ENCODE measurements at regions not wholly inside any gene's neighbourhood (a gene's known extent, or its start where the extent isn't known, plus 50 kb on each side); places are given as distances from the start of the nearest gene placed in this dataset.

DNA sequence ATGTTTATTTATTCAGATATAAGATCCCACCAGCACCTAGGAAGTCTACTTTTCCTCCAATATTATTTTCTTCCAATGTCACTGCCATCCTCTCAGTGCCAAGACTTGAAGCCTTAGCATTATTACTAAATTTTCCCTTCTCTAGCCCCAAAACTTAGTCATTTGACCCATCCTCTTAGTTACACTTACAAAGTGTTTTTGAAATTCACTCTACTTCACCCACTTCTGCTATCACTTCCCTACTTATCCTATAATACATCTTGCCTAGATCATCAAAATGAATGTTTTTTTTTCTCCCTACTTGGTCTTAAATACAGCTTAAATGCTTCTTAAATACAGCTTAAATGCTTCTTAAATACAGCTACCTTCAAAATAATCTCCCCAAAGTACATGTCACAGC lies 376.6 kb downstream of the RSL24D1 start:
- DNase-seq (ENCODE audit: low spot score): no peak
- TF ChIP-seq, protein P1, sequence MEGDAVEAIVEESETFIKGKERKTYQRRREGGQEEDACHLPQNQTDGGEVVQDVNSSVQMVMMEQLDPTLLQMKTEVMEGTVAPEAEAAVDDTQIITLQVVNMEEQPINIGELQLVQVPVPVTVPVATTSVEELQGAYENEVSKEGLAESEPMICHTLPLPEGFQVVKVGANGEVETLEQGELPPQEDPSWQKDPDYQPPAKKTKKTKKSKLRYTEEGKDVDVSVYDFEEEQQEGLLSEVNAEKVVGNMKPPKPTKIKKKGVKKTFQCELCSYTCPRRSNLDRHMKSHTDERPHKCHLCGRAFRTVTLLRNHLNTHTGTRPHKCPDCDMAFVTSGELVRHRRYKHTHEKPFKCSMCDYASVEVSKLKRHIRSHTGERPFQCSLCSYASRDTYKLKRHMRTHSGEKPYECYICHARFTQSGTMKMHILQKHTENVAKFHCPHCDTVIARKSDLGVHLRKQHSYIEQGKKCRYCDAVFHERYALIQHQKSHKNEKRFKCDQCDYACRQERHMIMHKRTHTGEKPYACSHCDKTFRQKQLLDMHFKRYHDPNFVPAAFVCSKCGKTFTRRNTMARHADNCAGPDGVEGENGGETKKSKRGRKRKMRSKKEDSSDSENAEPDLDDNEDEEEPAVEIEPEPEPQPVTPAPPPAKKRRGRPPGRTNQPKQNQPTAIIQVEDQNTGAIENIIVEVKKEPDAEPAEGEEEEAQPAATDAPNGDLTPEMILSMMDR (IDR thresholded peaks at IDR 0.05; ENCODE audit: borderline replicate concordance, control extremely low read depth, extremely low read depth, insufficient read depth, missing control alignments): no peak
- in situ Hi-C loops (cut with MboI; ENCODE audit: low sequenced_read_pairs, unreplicated experiment): no loop called here

DNA sequence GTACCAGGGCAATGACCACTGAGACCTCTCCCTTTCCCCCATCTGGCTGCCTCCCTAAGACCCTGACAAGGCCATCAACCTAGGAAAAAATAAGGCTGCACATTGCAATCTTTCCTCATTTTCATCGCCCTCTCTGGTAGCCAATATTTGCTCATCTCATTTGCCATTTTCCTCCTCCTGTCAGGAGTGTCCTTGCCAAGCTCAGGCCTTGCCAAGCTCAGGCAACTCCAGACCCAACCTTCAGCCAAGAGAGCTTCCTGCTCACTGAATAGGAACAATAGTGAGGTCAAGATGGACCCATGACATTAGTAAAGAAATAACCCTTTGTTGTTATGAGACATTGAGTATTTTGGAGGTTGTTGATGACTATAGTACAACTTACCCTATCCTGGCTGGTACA lies 380.3 kb downstream of the RSL24D1 start:
- TF ChIP-seq, protein P1 (IDR thresholded peaks at IDR 0.05; ENCODE audit: borderline replicate concordance, control extremely low read depth, extremely low read depth, insufficient read depth, missing control alignments): no peak
- no peak for DNase-seq (ENCODE audit: low spot score)
- in situ Hi-C loops (cut with MboI; ENCODE audit: low sequenced_read_pairs, unreplicated experiment): no loop called here

DNA sequence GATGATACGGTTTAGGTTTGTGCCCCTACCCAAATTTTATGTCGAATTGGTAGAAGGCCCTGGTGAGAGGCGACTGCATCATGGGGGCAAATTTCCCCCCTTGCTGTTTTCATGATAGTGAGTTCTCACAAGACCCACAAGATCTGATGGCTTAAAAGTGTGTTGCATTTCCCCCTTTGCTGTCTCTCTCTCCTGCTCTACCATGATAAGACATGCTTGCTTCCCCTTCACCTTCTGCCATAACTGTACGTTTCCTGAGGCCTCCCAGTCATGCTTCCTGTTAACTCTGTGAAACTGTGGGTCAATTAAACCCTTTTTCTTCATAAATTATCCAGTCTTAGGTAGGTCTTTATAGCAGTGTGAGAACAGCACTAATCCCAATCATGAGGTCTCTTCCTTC lies 381.2 kb downstream of the RSL24D1 start:
- DNase-seq (ENCODE audit: low spot score): no peak
- in situ Hi-C loops (cut with MboI; ENCODE audit: low sequenced_read_pairs, unreplicated experiment): no loop called here
- TF ChIP-seq, protein P1 (IDR thresholded peaks at IDR 0.05; ENCODE audit: borderline replicate concordance, control extremely low read depth, extremely low read depth, insufficient read depth, missing control alignments): no peak

DNA sequence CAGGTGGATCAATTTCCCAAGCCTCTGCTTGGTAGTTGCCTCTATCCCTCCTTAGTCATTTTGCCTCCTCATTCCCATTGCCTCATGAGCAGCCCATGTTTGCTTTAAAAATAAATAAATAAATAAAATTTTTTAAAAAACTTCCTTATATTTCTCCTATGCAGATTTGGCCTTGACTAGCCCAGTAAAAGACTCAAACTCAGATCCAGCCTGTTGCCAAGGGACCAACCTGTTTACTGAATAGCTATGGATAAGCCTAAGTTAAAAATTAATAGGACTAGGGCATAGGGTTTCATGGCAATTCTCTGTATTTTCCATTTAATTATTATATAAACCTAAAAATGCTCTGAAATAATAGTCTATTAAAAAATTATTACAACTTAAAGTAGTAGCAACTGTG lies 384.4 kb downstream of the RSL24D1 start:
- no peak for DNase-seq (ENCODE audit: low spot score)
- TF ChIP-seq, protein P1 (IDR thresholded peaks at IDR 0.05; ENCODE audit: borderline replicate concordance, control extremely low read depth, extremely low read depth, insufficient read depth, missing control alignments): no peak
- in situ Hi-C loops (cut with MboI; ENCODE audit: low sequenced_read_pairs, unreplicated experiment): no loop called here

DNA sequence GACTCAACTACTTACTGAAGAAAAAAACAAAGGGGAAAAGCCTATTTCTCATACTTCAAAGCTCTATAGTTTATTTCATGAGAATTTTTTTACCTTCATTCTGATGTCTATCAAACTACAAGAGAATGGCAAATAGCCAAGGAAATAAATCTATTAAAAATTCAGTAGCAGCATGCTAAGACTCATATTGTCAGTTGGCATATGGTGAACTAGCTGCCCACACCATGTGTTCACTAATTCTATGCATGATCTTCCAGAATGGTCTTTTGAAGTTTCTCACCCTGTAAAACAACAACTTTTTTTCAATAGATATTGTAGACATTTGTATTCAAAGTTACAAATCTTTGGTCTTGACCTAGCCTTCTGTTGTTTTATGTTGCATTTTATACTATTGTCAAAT lies 386.2 kb downstream of the RSL24D1 start:
- in situ Hi-C loops (cut with MboI; ENCODE audit: low sequenced_read_pairs, unreplicated experiment): no loop called here
- DNase-seq (ENCODE audit: low spot score): no peak

DNA sequence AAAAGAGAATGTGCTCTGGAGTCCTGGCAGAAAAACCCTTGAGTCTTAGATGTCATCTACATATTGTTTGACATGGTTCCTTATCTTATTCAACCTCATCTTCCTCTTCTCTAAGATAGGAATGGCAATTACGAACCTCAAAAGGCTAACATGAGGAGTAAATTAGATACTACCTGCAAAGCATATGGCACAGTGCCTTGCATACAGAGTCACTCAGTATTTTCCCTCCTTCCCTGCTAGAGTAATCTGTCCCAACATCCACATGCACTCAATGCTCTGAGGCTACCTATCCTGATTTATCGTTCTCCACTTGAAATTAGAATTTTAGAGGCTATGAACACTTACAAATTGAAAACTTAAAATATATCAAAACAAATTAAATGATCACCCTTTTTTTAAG lies 386.7 kb downstream of the RSL24D1 start:
- no peak for DNase-seq (ENCODE audit: low spot score)
- TF ChIP-seq, protein P1 (IDR thresholded peaks at IDR 0.05; ENCODE audit: borderline replicate concordance, control extremely low read depth, extremely low read depth, insufficient read depth, missing control alignments): no peak
- in situ Hi-C loops (cut with MboI; ENCODE audit: low sequenced_read_pairs, unreplicated experiment): no loop called here

More for the DNA sequence above, 386.2 kb downstream of the RSL24D1 start:
- TF ChIP-seq, protein P1 (IDR thresholded peaks at IDR 0.05; ENCODE audit: borderline replicate concordance, control extremely low read depth, extremely low read depth, insufficient read depth, missing control alignments): no peak

DNA sequence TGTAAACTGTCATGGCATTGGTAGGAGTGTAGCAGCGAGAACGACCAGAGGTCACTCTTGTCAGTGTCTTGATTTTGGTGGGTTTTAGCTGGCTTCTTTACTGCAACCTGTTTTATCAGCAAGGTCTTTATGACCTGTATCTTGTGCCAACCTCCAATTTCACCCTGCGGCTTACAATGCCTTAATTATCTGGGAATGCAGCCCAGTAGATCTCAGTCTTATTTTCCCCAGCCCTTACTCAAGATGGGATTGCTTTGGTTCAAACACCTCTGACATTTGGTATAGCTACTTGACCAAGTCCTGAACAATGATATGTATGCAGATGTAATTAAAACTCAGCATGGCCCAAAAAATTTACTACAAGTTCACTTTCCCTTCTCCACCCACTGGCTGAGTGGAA lies 388.4 kb downstream of the RSL24D1 start:
- TF ChIP-seq, protein P1 (IDR thresholded peaks at IDR 0.05; ENCODE audit: borderline replicate concordance, control extremely low read depth, extremely low read depth, insufficient read depth, missing control alignments): no peak
- in situ Hi-C loops (cut with MboI; ENCODE audit: low sequenced_read_pairs, unreplicated experiment): no loop called here
- no peak for DNase-seq (ENCODE audit: low spot score)

All from GM13976 (cell line).